GM21390 (cell line): ENCODE measurements at regions not wholly inside any gene's neighbourhood (a gene's known extent, or its start where the extent isn't known, plus 50 kb on each side); places are given as distances from the start of the nearest gene placed in this dataset.
A peak's percentile ranks its signal among the peaks of the same experiment; 100 is the strongest.

Experiments
- ATAC-seq: cut with Tn5 transposase; IDR thresholded peaks from one replicate; pipeline ENCODE4 v1.9.1; 2021; ENCODE audit not compliant: unreplicated experiment

- no peak for ATAC-seq
Observed at GRCh38 chr4:41427306-41427882, 110.6 kb upstream of the LIMCH1 start.

- no peak for ATAC-seq
Observed at GRCh38 chr4:41427931-41428600, 109.9 kb upstream of the LIMCH1 start.

DNA sequence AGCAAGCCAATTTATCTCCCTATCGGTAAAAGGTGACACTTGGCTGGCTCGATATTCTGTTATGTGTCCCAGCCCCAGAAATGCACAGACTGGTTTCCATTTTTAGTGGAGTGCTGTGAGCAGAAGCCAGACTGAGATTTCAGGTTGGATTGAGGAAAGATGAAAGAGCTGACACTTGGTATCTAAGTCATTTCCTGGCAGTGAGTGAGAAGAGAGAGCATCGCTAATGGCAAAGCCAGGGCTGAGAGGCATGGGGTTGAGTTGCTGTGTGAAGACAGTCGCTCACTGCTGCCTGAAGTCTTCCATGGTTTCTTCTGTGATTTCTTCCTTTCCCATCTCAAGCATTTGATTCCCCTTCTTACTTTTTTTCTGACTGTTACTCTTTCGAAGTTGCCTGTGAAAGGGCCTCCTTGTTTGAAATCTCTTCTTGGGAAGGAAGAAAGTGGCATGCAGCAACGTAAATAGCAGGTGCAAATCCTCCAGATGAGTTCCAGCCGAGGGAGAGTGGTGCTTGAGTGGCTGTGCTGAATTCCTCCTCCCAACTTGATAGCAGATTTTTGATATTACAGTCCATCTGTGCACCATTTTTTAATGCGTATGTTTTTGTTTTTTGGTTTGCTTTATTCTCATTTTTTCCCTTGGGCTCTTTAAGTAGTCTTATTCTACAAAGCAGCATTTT, 109.2 kb upstream of the LIMCH1 start:
- ATAC-seq = no peak

DNA sequence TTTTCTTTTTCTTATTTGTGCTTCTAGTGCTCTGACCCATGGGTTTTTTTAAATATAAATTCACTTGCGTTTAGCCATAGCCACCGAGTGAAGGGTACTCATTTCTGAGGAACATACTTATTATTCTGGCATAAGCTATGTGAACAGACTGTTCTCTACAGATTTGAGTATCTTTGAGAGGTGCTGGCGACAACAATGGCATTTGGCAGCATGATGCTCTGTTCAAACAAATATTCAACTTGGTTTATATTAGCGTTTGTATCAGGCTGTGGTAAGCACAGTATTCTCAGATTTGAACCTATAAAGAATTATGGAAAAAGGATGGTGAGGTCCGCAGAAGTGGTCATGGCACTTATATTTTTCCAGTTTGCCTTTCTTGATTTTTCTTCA, 108.7 kb upstream of the LIMCH1 start:
- ATAC-seq = no peak

- ATAC-seq = no peak
Observed at GRCh38 chr4:41430792-41431191, 107.2 kb upstream of the LIMCH1 start.

DNA sequence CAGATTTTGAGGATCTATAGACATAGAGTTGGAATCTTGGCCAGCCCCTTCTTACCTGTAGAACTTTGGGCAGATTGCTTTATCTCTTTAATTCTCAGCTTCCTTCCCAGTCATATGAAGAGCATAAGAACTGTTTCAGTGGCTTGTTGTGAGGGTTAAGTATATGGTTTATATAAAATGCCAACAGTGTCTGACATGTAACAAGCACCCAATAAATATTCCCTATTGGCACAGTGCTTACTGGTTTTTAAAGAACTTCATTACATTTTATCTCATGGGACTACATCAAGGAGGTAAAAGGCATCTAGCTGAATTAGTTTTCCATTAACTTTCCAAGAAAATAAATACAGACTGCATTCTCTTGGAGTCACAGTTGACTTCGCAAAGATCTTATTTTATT, 106.7 kb upstream of the LIMCH1 start:
- no peak for ATAC-seq

DNA sequence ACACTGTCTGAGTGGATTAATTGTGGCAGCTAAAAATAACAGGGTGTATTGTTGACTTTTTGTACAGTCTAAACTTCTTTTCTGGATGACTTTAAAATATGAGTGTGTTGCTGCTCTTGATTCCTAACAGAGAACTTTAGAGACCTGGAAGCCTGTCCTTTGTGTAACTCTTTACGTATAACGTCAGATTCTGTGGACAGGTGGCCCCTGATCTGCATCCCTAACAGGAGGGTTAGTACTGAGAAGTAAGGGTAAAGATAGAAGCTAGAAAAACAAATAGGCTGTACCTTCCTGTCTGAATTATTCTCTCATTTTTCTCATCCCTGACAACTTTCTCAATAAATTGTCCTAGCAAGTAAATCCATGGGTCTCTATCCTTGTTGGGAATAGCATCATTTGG, 105.7 kb upstream of the LIMCH1 start:
- no peak for ATAC-seq

GRCh38 chr4:41432881-41433280, 105.1 kb upstream of the LIMCH1 start:
- no peak for ATAC-seq

- no peak for ATAC-seq
Observed at GRCh38 chr4:41433361-41433760, 104.6 kb upstream of the LIMCH1 start.

DNA sequence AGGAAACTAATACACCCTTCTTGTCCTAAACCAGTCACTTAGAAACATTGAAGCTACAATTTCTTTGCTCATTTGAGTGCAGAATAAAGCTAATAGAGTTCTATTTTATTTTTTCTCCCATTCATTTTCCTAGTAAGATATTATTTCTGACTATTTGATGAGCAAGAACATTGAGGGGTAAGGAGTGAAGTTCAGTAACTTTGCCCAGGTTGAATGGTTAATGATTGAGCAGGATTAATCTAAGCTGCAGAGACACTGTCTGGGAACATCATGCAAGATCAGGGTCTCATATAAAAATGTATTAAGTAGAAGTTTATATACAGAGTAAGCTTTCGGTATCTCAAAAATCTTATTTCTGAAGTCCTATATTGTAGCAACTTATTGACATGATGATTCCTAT, 102.4 kb upstream of the LIMCH1 start:
- ATAC-seq = no peak

- no peak for ATAC-seq
Observed at GRCh38 chr4:41436419-41436818, 101.5 kb upstream of the LIMCH1 start.

GRCh38 chr4:41437111-41437536, 100.8 kb upstream of the LIMCH1 start:
- ATAC-seq = peak; percentile 48

GRCh38 chr4:41438931-41439297, 99.0 kb upstream of the LIMCH1 start:
- ATAC-seq = no peak

GRCh38 chr4:41442810-41443209, 95.1 kb upstream of the LIMCH1 start:
- no peak for ATAC-seq

DNA sequence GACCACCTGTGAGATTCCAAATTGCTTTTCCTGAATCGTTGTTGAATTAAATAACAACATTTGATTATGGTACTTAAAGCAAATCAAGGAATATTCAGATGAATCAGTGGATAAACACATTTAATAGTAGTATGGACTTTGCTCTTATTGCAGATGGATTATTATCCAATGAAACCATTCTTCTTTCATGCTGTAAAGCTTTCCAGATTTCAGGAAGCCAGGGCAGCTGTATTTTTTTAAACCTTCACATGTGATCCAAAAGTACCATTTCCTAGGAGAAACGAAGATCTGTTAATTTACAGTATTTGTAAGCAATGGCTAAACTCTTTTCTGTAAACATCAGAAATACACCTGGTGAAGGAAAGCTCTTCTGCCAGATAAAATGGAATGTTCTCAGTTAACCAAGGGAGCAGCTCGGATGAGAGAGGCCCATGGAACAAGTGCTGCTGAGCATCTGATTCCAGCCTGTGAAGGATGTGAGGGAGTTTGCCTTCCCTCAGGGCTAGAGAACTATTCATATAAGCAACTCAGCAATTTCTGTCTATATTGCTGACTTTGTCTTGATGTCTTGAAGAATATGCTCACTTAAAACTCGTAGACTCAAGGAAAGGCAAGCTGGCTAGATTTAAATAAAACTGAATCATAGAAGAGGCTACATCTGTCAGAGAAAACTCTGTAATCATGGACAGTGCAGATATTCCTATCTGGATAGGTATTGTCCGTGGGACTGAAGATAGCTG, 94.4 kb upstream of the LIMCH1 start:
- ATAC-seq = no peak

GRCh38 chr4:41446391-41446790, 91.6 kb upstream of the LIMCH1 start:
- ATAC-seq = no peak

DNA sequence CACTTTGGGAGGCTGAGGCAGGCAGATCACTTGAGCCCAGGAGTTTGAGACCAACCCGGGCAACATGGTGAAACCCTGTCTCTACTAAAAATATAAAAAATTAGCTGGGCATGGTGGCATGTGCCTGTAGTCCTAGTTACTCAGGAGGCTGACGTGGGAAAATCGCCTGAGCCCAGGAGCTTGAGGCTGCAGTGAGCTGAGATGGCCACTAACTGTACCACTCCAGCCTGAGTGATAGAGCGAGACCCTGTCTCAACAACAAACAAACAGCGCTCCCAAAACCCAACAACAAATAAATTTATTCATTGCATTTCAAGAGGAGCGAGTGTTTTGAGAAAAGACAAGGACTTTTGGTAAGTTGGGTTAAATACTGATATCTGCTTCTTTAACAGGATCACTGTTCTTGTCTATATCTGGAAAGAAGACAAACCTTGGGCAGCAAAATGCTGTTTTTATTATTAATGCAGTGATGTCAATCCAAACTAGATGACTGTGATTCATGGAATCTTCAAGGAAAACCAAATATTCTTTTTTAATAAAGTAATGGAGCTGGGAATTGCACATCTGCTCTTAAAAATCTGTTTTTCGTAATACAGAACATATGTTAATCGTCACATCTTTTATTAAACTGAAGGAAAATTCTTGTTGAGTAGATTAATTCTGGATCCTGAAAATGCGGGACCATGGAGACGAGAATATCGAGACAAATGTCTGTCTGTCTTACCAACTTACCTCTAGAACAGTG, 90.8 kb upstream of the LIMCH1 start:
- ATAC-seq = no peak

GRCh38 chr4:41448934-41449333, 89.0 kb upstream of the LIMCH1 start:
- ATAC-seq = no peak

GRCh38 chr4:41451961-41452360, 86.0 kb upstream of the LIMCH1 start:
- ATAC-seq = no peak

- ATAC-seq = no peak
Observed at GRCh38 chr4:41452484-41453225, 85.3 kb upstream of the LIMCH1 start.
